WTC11 (cell line): ENCODE measurements at regions not wholly inside any gene's neighbourhood (a gene's known extent, or its start where the extent isn't known, plus 50 kb on each side); places are given as distances from the start of the nearest gene placed in this dataset.

Experiments
- ATAC-seq: fragments of 200-7000 bp; cut with Tn5 transposase; 2 replicates; pipeline ENCODE4 v1.10.0; 2021; ENCODE audit warnings: mild to moderate bottlenecking, moderate library complexity
- CTCF ChIA-PET: fragments of 300-600 bp; sonication (Branson Sonifier 250); formaldehyde crosslinking; loops from one replicate; lab custom pipeline; 2021; ENCODE audit warnings: antibody characterized with exemption; lab: Charles Lee
- POLR2A ChIA-PET: fragments of 350-600 bp; sonication (Branson Sonifier 250); formaldehyde crosslinking; loops from one replicate; lab custom pipeline; 2021; ENCODE audit warnings: antibody characterized with exemption; lab: Charles Lee
- DNase-seq: peaks from one replicate; pipeline ENCODE4 v3.0.0; 2021; ENCODE audit warnings: low spot score
- H3K27ac Mint-ChIP-seq: 2 replicates; pipeline ENCODE4 v1.8.0; 2021; ENCODE audit warnings: mixed read lengths
- H3K27me3 Mint-ChIP-seq: 2 replicates; pipeline ENCODE4 v1.8.0; 2021; ENCODE audit warnings: low read depth, mild to moderate bottlenecking, moderate library complexity, mixed read lengths
- H3K36me3 Mint-ChIP-seq: 2 replicates; pipeline ENCODE4 v1.8.0; 2021; ENCODE audit warnings: mixed read lengths
- H3K4me1 Mint-ChIP-seq: 2 replicates; pipeline ENCODE4 v1.8.0; 2022; ENCODE audit warnings: mixed read lengths
- H3K4me3 Mint-ChIP-seq: 2 replicates; pipeline ENCODE4 v1.8.0; 2021; ENCODE audit warnings: mild to moderate bottlenecking, moderate library complexity, mixed read lengths
- H3K9me3 Mint-ChIP-seq: 2 replicates; pipeline ENCODE4 v1.8.0; 2021; ENCODE audit warnings: mixed read lengths
- AFF4 ChIP-seq: sonication (generic); formaldehyde crosslinking; IDR thresholded peaks from 2 replicates; pipeline ENCODE4 v1.8.1; 2023; ENCODE audit warnings: mild to moderate bottlenecking, missing genetic modification reagents, borderline replicate concordance
- ATF3 ChIP-seq: sonication (generic); formaldehyde crosslinking; conservative IDR thresholded peaks from 2 replicates; pipeline ENCODE4 v1.8.1; 2022; ENCODE audit warnings: mild to moderate bottlenecking, missing genetic modification reagents
- ATF6 ChIP-seq: sonication (generic); formaldehyde crosslinking; IDR thresholded peaks from 2 replicates; pipeline ENCODE4 v1.8.1; 2023; ENCODE audit warnings: mild to moderate bottlenecking, missing genetic modification reagents
- CREM ChIP-seq: sonication (generic); formaldehyde crosslinking; IDR thresholded peaks from 2 replicates; pipeline ENCODE4 v1.8.1; 2022; ENCODE audit warnings: mild to moderate bottlenecking, missing genetic modification reagents, moderate library complexity
- EMX1 ChIP-seq: fragments of 250-450 bp; sonication (Bioruptor Pico); IDR thresholded peaks from 2 replicates; pipeline ENCODE4 v1.8.0; 2021; ENCODE audit warnings: mild to moderate bottlenecking
- ERG ChIP-seq: fragments of 250-450 bp; sonication (Bioruptor Pico); IDR thresholded peaks from 2 replicates; pipeline ENCODE4 v1.8.0; 2021; ENCODE audit warnings: mild to moderate bottlenecking
- ESRRA ChIP-seq: sonication (generic); formaldehyde crosslinking; IDR thresholded peaks from 2 replicates; pipeline ENCODE4 v1.8.1; 2022; ENCODE audit warnings: mild to moderate bottlenecking, missing genetic modification reagents, borderline replicate concordance
- GTF2I ChIP-seq: fragments of 250-450 bp; sonication (Bioruptor Pico); conservative IDR thresholded peaks from 2 replicates; pipeline ENCODE4 v1.4.0; 2021; ENCODE audit warnings: mild to moderate bottlenecking
- HMGA2 ChIP-seq: fragments of 250-450 bp; sonication (Bioruptor Pico); IDR thresholded peaks from 2 replicates; pipeline ENCODE4 v1.4.0; 2021; ENCODE audit warnings: mild to moderate bottlenecking, moderate library complexity
- JAZF1 ChIP-seq: fragments of 250-450 bp; sonication (Bioruptor Pico); IDR thresholded peaks from 2 replicates; pipeline ENCODE4 v1.9.0; 2021; ENCODE audit warnings: moderate library complexity, mild to moderate bottlenecking, inconsistent platforms
- KAT7 ChIP-seq: sonication (generic); formaldehyde crosslinking; IDR thresholded peaks from 2 replicates; pipeline ENCODE4 v1.8.1; 2023; ENCODE audit warnings: missing genetic modification reagents, mild to moderate bottlenecking, borderline replicate concordance
- MLX ChIP-seq: sonication (generic); formaldehyde crosslinking; IDR thresholded peaks from 2 replicates; pipeline ENCODE4 v1.8.1; 2023; ENCODE audit warnings: mild to moderate bottlenecking, missing genetic modification reagents, moderate library complexity
- NFATC4 ChIP-seq: fragments of 250-450 bp; sonication (Bioruptor Pico); IDR thresholded peaks from 2 replicates; pipeline ENCODE4 v1.9.0; 2021; ENCODE audit warnings: mild to moderate bottlenecking
- NFE2L1 ChIP-seq: sonication (generic); formaldehyde crosslinking; IDR thresholded peaks from 2 replicates; pipeline ENCODE4 v1.8.1; 2023; ENCODE audit warnings: missing genetic modification reagents
- NFYB ChIP-seq: sonication (generic); formaldehyde crosslinking; conservative IDR thresholded peaks from 2 replicates; pipeline ENCODE4 v1.8.0; 2022; ENCODE audit warnings: low read depth, missing genetic modification reagents
- PRRX2 ChIP-seq: fragments of 250-450 bp; sonication (Bioruptor Pico); IDR thresholded peaks from 2 replicates; pipeline ENCODE4 v1.8.0; 2021; ENCODE audit warnings: mild to moderate bottlenecking
- TP53 ChIP-seq: sonication (generic); formaldehyde crosslinking; IDR thresholded peaks from 2 replicates; pipeline ENCODE4 v1.8.1; 2023; ENCODE audit warnings: mild to moderate bottlenecking, missing genetic modification reagents
- ZNF138 ChIP-seq: sonication (generic); formaldehyde crosslinking; conservative IDR thresholded peaks from 2 replicates; pipeline ENCODE4 v1.8.1; 2022; ENCODE audit warnings: mild to moderate bottlenecking, moderate library complexity, missing genetic modification reagents
- ZNF532 ChIP-seq: fragments of 250-450 bp; sonication (Bioruptor Pico); IDR thresholded peaks from 2 replicates; pipeline ENCODE4 v1.9.0; 2021; ENCODE audit warnings: mild to moderate bottlenecking, borderline replicate concordance
- ZSCAN18 ChIP-seq: fragments of 250-450 bp; sonication (Bioruptor Pico); IDR thresholded peaks from 2 replicates; pipeline ENCODE4 v2.1.2; 2022; ENCODE audit warnings: mild to moderate bottlenecking, moderate library complexity

GRCh38 chr12:94848966-94849365, 154.5 kb downstream of the NDUFA12 start:
- no peaks in the 10 kb centered on the region for H3K36me3 Mint-ChIP-seq
- H3K4me1 Mint-ChIP-seq = peaks cover 15% of the 10 kb centered on the region
- ATAC-seq = no peak
- POLR2A ChIA-PET = no interaction called here
- H3K27me3 Mint-ChIP-seq = no peaks in the 10 kb centered on the region
- CTCF ChIA-PET = interaction anchor here (0.6 kb wide), 1 partner anchor 211 kb away, joined by 4 read pairs; no protein-coding TSS in a partner anchor
- no peak overlapping the region for H3K27ac Mint-ChIP-seq
- DNase-seq = no peak
- no peak overlapping the region for H3K4me3 Mint-ChIP-seq
- TF ChIP-seq NFATC4 (CRISPR knock-in tag) (no peak), ATF3 (CRISPR knock-in tag) (no peak), TP53 (CRISPR knock-in tag) (no peak), ZNF532 (CRISPR knock-in tag) (no peak), HMGA2 (no peak), NFE2L1 (CRISPR knock-in tag) (no peak), JAZF1 (CRISPR knock-in tag) (no peak), ZNF138 (CRISPR knock-in tag) (no peak), PRRX2 (CRISPR knock-in tag) (no peak), ZSCAN18 (CRISPR knock-in tag) (no peak), GTF2I (CRISPR knock-in tag) (no peak), CREM (CRISPR knock-in tag) (no peak)
- no peaks in the 10 kb centered on the region for H3K9me3 Mint-ChIP-seq

- Mint-ChIP-seq H3K4me1 (peaks cover 15% of the 10 kb centered on the region), H3K36me3 (no peaks in the 10 kb centered on the region), H3K27me3 (no peaks in the 10 kb centered on the region), H3K4me3 (no peak overlapping the region), H3K27ac (no peak overlapping the region), H3K9me3 (no peaks in the 10 kb centered on the region)
- no peak for ATAC-seq
- TF ChIP-seq KAT7 (no peak), ATF6 (no peak)
- POLR2A ChIA-PET = interaction anchor here (1.5 kb wide), 1 partner anchor 12 kb away, joined by 3 read pairs; no protein-coding TSS in a partner anchor
- CTCF ChIA-PET = no interaction called here
- no peak for DNase-seq
These were observed 158.4 kb downstream of the NDUFA12 start for GRCh38 chr12:94845110-94845509.

GRCh38 chr12:94844452-94844851, 159.0 kb downstream of the NDUFA12 start:
- no peaks in the 10 kb centered on the region for H3K9me3 Mint-ChIP-seq
- ChIA-PET CTCF (interaction anchor here (1.4 kb wide), 1 partner anchor 31 kb away, joined by 4 read pairs; no protein-coding TSS in a partner anchor), POLR2A (interaction anchor here (1.5 kb wide), 1 partner anchor 11 kb away, joined by 3 read pairs; no protein-coding TSS in a partner anchor)
- no peak overlapping the region for H3K4me3 Mint-ChIP-seq
- peak; percentile 51; the same call in 1 of the 2 replicates for ATAC-seq
- no peaks in the 10 kb centered on the region for H3K36me3 Mint-ChIP-seq
- no peaks in the 10 kb centered on the region for H3K27me3 Mint-ChIP-seq
- no peak for DNase-seq
- H3K27ac Mint-ChIP-seq = no peak overlapping the region
- H3K4me1 Mint-ChIP-seq = peaks cover 10% of the 10 kb centered on the region
- no peak for TF ChIP-seq GTF2I (CRISPR knock-in tag)
- no peak for TF ChIP-seq AFF4
- no peak for TF ChIP-seq EMX1
- TF ChIP-seq NFYB = no peak
- no peak for TF ChIP-seq ESRRA (CRISPR knock-in tag)
- no peak for TF ChIP-seq ERG (CRISPR knock-in tag)
- no peak for TF ChIP-seq MLX (CRISPR knock-in tag)
